Ovary (tissue), 7 donors: ENCODE measurements at regions not wholly inside any gene's neighbourhood (a gene's known extent, or its start where the extent isn't known, plus 50 kb on each side); places are given as distances from the start of the nearest gene placed in this dataset. TPM values are rescaled to one million over a fixed set of nuclear protein-coding genes. Genes with fewer than 3 reads are reported as not detected.
"Not testable (repeated sequence)": the region's sequence is repeated elsewhere in the genome, so short reads cannot be mapped to it uniquely, and the experiment has no call there.

Experiments used
- DNase-seq, 5 donors: peaks; one replicate each; pipeline ENCODE4 v3.0.0-alpha.2; 2019 to 2020
- H3K27ac ChIP-seq, 2 donors: fragments of 200-600 bp; one replicate each; pipeline versions ENCODE4 v1.5.1 to v1.8.0; 2019 to 2022
- H3K27me3 ChIP-seq: fragments of 200-600 bp; one replicate; pipeline ENCODE4 v1.8.0; 2022
- H3K36me3 ChIP-seq: fragments of 200-600 bp; sonication (generic); one replicate; pipeline ENCODE4 v1.5.1; 2019
- H3K4me1 ChIP-seq: one replicate; pipeline ENCODE4 v1.8.1; 2013; ENCODE audit warnings: mild to moderate bottlenecking, moderate library complexity; ENCODE audit not compliant: insufficient read depth
- H3K4me3 ChIP-seq: fragments of 200-600 bp; sonication (generic); one replicate; pipeline ENCODE4 v1.5.1; 2017
- H3K9me3 ChIP-seq, 2 donors: fragments of 200-600 bp in 1 of 2; sonication (generic) in 1 of 2; one replicate each; pipeline versions ENCODE4 v1.5.1 to v1.8.1; 2013 to 2019; ENCODE audit warnings: mild to moderate bottlenecking in 1 of 2, moderate library complexity in 1 of 2
- CTCF ChIP-seq, 3 donors: fragments of 450-650 bp in 2 of 3; fragments of 200-600 bp in 1 of 3; IDR thresholded peaks; one replicate each; pipeline versions ENCODE4 v1.5.1 to v1.8.0; 2016 to 2022; ENCODE audit warnings: antibody characterized with exemption in 3 of 3, mild to moderate bottlenecking in 1 of 3
- EP300 ChIP-seq: sonication (generic); formaldehyde crosslinking; IDR thresholded peaks from one replicate; pipeline ENCODE4 v1.6.1; 2017; ENCODE audit warnings: antibody characterized with exemption
- POLR2A ChIP-seq: fragments of 450-650 bp; IDR thresholded peaks from one replicate; pipeline ENCODE4 v1.6.1; 2017; ENCODE audit warnings: antibody characterized with exemption, mild to moderate bottlenecking, moderate library complexity
- WGBS, 3 donors: extraction: QIAGEN DNeasy Blood & Tissue Kit in 1 of 3; methylation state at CpG; one replicate each; pipeline versions ENCODE4 v1.1.5 to v1.1.7; 2013 to 2017; 5-methylcytosine and 5-hydroxymethylcytosine counted together
- intact Hi-C, 4 donors: fragments of 100-400 bp; cut with DNase I; formaldehyde crosslinking; loops; one replicate each; pipeline versions ENCODE4 v1.11.0 to v1.15.1; 2022 to 2023
- small RNA-seq: library from RNA; depleted of rRNA; stranded (forward); fragments of <200 nt; gene quantifications from one replicate; pipeline ENCODE3, GENCODE V24; 2016
- donor health status: DM: no; HTN: no; CAD: no; lungs with moderate emphysema.
- donor health status: DM: no; HTN: no; CAD: no.
- donor health status: Bipolar disorder and iron deficiency.
- donor health status: DM: no; HTN: no; CAD: no.
- donor health status: DM: yes; HTN: yes; CAD: no.

- WGBS, 3 donors = 86 to 91% (median 88%) methylated on average over 6 of the region's 6 CpGs
- Histone ChIP-seq H3K27ac (no peak overlapping the region), H3K4me1 (peaks cover 4% of the 10 kb centered on the region), H3K9me3 (peaks cover 0 to 5% of the 10 kb centered on the region in 2 donors), H3K36me3 (no peaks in the 10 kb centered on the region), H3K27me3 (no peaks in the 10 kb centered on the region), H3K4me3 (no peak overlapping the region)
- DNase-seq = no peak
- intact Hi-C loops = loop anchor here in 1 of 4 donors (10.0 kb wide), 1 partner anchor 239 kb away; no protein-coding TSS in a partner anchor
- no peak for TF ChIP-seq POLR2A
- no peak for TF ChIP-seq CTCF (IDR thresholded peaks at IDR 0.05)
- no peak for TF ChIP-seq EP300
Measured at GRCh38 chr5:179403426-179404147, 58.3 kb upstream of the ADAMTS2 start.

GRCh38 chr5:179400435-179400834, 55.2 kb upstream of the ADAMTS2 start:
- intact Hi-C loops = loop anchor here in 1 of 4 donors (10.0 kb wide), 1 partner anchor 236 kb away; no protein-coding TSS in a partner anchor
- H3K36me3 ChIP-seq, H3K4me1 ChIP-seq, H3K4me3 ChIP-seq, H3K27me3 ChIP-seq, H3K27ac ChIP-seq, H3K9me3 ChIP-seq, DNase-seq: not testable (repeated sequence)
- 77 to 81% (median 80%) methylated on average over 2 of the region's 2 CpGs for WGBS, 3 donors

DNA sequence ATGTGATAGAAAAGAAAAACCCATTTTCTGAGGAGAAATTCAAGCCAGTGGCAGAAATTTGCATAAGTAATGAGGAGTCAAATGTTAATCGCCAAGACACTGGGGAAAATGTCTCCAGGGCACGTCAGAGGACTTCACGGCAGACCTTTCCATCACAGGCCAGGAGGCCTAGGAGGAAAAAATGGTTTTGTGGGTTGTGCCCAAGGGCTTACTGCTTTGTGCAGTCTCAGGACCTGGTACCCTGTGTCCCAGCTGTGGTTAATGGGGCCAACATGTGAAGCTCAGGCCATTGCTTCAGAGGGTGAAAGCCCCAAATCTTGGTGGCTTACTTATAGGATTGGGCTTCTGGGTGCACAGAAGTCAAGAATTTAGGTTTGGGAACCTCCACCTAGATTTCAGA, 54.8 kb upstream of the ADAMTS2 start:
- no peaks in the 10 kb centered on the region for H3K4me1 ChIP-seq
- no peak overlapping the region for H3K27ac ChIP-seq
- H3K27me3 ChIP-seq = no peaks in the 10 kb centered on the region
- WGBS, 3 donors = 58 to 74% (median 65%) methylated on average over 3 of the region's 3 CpGs
- no peak for DNase-seq
- H3K36me3 ChIP-seq = no peaks in the 10 kb centered on the region
- intact Hi-C loops = loop anchor here in 1 of 4 donors (10.0 kb wide), 1 partner anchor 235 kb away; no protein-coding TSS in a partner anchor
- H3K9me3 ChIP-seq = peaks cover 0 to 5% of the 10 kb centered on the region in 2 donors
- H3K4me3 ChIP-seq = no peak overlapping the region
- TF ChIP-seq EP300 (no peak), POLR2A (no peak), CTCF (IDR thresholded peaks at IDR 0.05) (no peak)

DNA sequence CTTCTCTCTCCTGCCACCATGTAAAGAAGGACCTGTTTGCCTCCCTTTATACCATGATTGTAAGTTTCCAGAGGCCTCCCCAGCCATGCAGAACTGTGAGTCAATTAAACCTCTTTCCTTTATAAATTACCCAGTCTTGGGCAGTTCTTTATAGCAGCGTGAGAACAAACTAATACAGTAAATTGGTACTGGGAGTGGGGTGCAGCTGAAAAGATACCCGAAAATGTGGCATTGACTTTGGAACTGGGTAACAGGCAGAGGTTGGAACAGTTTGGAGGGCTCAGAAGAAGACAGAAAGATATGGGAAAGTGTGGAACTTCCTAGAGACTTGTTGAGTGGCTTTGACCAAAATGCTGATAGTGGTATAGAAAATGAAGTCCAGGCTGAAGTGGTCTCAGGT, 54.1 kb upstream of the ADAMTS2 start:
- H3K27me3 ChIP-seq, DNase-seq, intact Hi-C loops, H3K36me3 ChIP-seq, H3K4me1 ChIP-seq, H3K9me3 ChIP-seq, H3K27ac ChIP-seq, H3K4me3 ChIP-seq: not testable (repeated sequence)
- 90 to 95% (median 92%) methylated on average over 2 of the region's 2 CpGs for WGBS, 3 donors

GRCh38 chr5:179397516-179397915, 52.3 kb upstream of the ADAMTS2 start:
- Histone ChIP-seq H3K27ac (no peak overlapping the region), H3K4me3 (no peak overlapping the region), H3K4me1 (no peaks in the 10 kb centered on the region), H3K36me3 (no peaks in the 10 kb centered on the region), H3K27me3 (no peaks in the 10 kb centered on the region), H3K9me3 (peaks cover 0 to 5% of the 10 kb centered on the region in 2 donors)
- whole genome bisulfite sequencing, 3 donors = 38% methylated on average over 3 of the region's 3 CpGs
- intact Hi-C loops = no loop called here
- TF ChIP-seq POLR2A = no peak
- TF ChIP-seq EP300 = no peak
- TF ChIP-seq CTCF (IDR thresholded peaks at IDR 0.05) = no peak
- no peak for DNase-seq

Small RNA genes in the stretch of these regions (small RNA-seq; reads per million reads assigned to genes)
- not detected for gene RF00015
